Activated CD4-positive, alpha-beta T cell treated with anti-CD3 and anti-CD28 coated beads for 48 hours (primary cell): ENCODE measurements at regions not wholly inside any gene's neighbourhood (a gene's known extent, or its start where the extent isn't known, plus 50 kb on each side); places are given as distances from the start of the nearest gene placed in this dataset.

Experiments
- DNase-seq: peaks from one replicate; pipeline ENCODE4 v3.0.0-alpha.2; 2020

DNA sequence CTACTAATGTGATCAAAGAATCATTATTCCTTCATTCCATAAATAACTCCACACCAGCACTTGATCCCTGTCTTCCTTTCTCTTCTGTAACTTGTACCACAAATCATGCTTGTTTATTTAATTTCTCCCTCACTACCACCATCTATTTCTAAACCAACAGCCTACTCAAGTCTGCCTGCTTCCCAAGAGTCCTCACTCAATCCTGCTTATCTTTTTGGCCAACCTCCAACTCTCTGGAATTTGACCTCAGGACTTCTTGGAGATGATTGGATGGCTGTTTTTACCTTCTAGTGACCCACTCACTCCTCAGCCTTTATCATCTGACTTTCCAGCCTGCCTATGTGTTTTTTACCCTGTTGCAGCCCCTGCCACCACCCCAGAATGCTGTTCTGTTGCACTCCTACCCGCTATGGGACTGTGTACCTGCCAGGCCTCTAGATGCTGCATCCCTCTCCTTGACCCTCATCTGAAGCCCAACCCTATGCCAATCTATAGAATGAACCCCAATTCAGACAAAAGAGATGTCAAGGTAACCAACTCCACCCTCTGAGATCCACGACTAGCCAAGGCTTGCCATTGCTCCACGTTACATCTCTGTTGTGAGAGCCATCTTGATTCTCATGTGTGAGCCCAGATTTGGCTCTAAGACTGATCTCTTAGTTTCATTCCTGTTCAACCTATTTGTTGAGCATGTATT is 150.2 kb upstream of the PLEKHG7 start:
- DNase-seq: no peak

DNA sequence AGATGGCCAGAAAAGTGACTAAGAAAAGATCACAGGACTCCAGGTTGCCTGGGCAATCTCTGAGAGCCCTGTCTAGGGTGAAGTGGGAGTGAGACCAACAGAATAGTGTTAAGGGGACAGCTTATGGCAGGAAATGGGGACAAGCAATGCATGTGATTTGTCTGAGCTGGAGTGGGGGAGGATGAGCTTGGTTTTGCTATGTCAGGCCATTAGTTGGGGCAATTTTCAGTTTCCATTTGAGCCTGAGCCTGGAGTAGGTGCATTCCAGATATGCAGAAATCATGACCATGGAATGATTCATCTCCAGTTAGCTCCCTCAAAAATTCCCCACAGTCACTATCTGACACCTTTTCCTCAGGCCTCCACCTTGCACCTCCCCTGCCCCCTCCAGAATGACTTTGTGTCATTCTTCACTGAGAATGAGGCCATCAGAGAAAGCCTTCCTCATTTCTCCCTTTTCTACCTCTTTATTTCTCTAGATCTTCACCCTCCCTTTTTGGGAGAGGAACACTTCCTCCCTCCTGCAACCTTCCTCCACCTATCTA is 150.9 kb upstream of the PLEKHG7 start:
- peak; percentile 70 for DNase-seq

DNA sequence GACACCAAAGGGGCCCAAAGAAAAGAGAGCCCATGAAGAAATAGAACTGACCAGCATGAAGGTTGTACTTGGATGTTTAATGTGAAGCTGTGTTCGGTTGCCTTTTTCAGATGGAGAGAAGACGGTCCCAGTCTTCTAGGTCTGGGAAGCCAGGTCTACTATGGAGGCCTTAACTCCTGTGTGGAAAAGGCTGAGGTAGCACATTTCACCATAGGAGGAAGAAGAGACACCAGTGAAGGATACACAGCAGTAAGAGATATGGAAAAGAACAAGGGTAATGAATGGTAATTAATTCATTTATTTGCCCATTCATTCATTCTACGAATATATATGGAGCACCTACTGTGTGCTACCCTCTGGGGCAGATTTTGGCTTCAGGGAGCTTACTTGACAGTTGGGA is 151.6 kb upstream of the PLEKHG7 start:
- DNase-seq: no peak

DNA sequence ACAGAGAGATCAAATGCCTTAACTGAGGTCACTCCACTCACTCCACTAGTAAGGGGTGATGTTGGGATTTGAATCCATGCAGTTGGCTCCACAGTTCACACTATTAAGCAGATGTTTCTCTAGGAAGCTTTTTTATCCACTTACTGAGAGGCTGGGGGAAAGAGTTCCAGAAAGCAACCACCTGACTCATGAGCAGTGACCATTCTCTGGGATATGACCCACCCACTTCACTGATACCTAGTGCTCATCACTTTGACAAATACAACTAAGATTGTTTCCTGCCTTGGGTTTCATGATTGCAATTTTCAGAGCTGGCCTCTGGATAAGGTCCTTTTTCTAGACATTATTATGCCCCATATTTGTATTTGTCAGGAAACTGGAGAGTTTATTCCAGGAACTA is 152.1 kb upstream of the PLEKHG7 start:
- no peak for DNase-seq

DNA sequence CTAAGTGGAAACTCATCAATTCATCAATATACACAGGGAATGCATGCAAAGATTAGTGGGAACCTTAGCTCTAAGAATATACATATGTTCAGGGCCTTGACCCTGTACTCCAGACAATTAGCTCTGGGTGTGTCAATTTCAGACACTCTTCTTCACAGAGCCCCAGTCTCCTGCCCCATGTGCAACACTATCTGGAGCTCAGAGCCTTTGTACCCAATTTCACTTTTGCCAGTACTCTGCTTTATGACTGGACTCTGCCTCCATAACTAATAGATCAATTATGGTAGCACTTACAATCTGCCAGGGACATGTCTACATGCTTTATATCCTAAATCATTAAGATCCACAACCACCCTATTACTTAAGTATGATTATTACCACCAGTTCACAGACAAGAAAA is 152.5 kb upstream of the PLEKHG7 start:
- no peak for DNase-seq

DNA sequence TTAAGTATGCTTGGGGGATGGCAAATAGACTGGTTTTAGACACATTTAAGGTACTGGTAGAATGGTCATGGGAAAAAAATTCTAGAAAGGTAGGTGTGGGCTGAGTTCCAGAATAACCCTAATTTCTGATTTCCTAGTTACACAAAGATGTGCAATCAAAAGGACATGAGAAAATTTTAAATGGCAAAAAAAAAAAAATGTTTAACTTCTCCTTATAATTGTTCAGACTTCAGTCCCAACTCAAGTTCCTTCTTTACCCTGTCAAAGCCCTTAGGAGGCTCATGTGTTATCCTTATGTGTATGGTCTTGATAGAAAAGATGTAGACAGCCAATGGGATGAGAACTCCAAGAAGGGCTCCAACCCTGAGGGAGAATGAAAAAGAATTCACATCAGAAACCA is 153.3 kb upstream of the PLEKHG7 start:
- DNase-seq: no peak

DNA sequence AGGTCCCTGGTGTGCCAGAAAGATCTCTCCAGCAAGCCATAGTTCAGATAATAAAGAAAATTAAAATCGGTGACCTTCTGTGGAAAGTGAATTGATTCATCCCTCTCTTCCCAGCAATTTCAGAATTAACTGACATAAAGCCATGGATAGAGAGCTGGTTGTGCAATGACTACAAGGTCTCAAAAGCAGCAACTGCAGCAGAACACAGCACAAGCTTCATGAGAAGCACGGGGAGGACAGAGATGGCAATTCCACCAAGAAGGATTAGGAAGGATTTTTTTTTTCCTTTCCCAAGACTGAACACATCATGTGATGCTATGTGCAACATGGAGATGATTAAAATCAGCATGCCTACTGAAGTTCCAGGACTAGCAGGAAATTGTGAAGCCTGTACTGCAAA is 154.9 kb upstream of the PLEKHG7 start:
- no peak for DNase-seq

DNA sequence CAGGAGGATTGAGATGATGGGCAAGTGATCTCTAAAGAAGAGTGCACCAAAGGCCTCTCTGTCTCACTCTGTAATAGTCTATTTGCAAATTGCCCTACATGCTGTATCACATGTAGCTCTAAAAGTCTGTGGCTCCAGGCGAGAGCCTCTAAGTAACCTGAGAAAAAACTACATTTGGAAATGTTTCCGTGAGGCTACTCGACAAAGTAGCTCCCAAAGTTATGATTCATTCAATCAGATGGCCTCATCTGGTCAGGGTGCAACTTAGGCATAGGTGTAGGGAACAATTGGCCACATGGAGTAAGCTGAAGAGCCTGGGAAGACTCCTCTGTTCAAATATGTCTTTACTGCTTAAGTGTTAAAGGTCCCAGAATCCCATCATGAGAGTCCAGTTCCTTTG is 155.4 kb upstream of the PLEKHG7 start:
- no peak for DNase-seq

DNA sequence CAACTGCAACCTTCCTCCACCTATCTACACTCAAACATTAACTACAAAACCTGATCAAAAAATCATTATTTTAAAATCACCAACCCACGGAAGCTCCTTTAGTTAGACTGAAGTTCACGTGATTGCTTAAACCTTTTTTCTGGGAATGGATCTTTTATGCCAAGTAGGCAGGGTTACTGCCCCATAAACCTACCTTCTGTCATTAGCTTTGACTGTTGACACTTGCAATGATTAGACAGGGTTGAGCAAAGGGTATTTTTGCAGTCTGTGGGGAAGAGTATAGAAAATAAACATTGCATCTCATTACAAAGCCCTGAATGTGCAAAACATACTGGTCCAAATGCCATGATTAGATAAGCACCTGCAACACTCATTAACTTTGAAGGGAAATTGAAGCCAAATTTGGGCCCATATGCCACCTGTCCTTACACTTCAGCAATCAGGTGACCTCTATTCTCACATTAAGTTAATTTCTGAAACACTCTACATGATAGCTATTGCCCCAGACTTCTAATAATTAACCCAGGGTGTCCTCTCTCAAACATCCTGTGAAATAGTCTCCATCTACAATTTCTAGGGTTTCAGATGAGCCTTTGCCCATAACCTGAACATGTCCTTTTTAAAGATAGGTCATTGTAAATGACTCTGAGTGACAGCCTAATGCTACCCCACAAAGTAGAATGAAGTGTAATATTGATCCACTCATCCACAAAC is 156.0 kb upstream of the PLEKHG7 start:
- no peak for DNase-seq

DNA sequence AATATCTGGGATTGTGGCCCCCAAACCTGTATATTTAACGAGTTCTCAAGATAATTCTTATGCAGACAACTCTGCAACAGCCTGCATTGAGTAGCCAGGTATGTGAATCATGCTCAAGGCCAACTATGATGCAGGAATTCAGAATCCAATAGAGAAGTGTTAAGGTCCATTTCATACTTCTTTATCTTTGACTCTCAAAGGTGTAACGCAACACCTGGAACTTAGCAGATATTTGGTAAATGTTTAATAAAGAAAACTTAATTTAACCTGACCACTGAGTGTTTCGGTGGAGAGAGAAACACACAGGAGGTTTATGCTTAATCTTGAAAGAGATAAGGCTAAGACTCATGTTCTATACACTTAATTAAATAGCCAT is 156.5 kb upstream of the PLEKHG7 start:
- no peak for DNase-seq

DNA sequence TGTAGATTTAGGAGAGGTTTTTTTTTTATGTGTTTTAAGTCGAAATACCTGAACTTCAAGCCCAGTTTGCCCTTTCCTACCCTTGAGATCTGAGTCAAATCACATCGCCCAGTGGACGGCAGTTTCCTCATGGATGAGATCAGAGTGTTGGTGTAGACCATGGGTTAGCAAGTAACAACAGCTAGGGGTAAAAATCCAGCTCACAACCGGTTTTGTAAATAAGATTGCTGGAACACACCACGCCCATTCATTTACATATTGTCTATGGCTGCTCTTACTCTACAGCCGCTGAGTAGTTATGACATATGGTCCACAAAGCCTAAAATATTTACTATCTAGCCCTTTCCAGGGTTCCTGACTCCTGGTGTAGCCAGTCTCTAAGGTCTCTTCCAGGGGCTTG is 158.5 kb upstream of the PLEKHG7 start:
- DNase-seq: no peak

DNA sequence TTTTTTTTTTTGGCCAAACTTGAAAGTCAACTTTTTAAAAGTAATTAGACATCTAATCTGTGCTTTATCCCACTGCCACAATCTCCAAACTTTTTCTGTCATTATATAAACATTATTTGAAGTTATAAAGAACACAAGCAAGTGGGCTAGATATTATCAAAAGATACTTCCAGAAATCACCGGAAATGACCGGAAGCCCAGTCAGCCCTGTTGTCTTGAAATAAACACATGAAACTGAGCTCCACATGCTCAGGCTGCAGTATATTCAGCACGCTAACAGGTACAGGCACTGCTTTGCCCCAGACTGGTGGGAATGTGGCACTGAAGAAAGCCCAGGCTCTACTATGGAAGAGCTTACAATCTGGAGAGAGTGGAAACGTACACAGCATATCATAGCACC is 158.9 kb upstream of the PLEKHG7 start:
- no peak for DNase-seq

DNA sequence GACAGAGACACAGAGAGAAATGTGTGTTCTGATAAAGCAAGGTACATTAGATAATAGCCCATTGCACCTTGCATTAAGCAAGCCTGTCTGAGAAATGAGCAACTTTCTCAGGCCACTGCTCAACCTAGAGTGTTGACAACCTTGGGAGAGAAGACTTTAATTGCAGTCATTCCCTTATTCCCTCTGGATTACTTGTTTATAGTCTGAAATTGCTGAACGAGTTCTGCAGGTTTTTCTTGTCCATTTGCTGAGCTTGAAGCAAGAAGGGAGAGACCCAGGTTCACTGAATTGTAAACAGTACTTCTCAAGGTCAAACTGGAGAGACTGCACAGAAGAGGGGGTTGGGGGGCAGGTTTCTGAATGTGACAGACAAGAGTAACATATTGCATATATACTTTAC is 159.4 kb upstream of the PLEKHG7 start:
- DNase-seq: no peak

DNA sequence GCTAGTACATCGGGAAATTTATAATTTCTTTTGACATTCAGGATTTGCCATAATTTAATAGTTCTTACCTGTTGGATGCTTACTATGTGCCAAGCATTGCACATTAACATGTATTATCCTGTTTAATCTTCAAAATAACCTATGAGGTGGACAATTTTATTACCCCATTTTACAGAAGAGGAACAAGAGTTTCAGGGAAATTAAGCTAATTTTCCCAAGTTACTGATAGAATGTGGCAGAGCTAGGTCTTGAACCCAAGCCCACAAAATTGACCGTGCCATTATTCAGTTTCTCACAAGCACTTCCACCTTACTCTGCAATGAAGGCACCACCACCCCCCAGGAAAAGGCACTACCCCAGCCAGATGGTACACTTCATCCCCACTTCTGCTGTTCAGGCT is 161.1 kb upstream of the PLEKHG7 start:
- DNase-seq: no peak

DNA sequence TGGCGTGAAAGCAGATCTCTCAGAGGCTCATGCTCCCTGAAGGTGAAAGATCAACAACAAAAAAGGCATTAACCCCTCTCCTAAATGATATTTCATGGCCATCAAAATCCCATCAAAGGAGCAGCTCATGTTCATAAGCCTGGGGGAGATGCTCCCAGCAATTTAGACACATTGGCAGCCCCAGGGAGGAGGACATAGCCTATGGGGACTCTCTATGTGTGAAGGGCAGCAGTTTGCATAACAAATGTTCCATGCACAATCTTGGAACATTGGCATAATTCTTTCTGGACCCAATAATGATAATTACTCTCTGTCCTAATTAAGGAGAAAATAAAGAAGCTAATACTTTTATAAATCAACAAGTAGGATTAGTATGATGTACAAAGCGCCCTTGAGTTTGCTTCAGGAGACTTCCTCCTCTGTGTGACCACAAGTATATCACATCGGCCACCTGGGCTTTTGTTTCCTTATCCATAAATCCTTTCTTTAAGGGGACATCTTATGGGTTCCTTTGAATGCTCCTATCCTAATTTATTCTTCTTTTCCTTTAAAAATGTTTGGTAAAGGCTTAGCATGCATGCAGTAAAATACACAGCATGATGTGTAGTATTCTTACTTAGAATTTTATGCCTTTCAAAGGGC is 161.9 kb upstream of the PLEKHG7 start:
- DNase-seq: no peak

DNA sequence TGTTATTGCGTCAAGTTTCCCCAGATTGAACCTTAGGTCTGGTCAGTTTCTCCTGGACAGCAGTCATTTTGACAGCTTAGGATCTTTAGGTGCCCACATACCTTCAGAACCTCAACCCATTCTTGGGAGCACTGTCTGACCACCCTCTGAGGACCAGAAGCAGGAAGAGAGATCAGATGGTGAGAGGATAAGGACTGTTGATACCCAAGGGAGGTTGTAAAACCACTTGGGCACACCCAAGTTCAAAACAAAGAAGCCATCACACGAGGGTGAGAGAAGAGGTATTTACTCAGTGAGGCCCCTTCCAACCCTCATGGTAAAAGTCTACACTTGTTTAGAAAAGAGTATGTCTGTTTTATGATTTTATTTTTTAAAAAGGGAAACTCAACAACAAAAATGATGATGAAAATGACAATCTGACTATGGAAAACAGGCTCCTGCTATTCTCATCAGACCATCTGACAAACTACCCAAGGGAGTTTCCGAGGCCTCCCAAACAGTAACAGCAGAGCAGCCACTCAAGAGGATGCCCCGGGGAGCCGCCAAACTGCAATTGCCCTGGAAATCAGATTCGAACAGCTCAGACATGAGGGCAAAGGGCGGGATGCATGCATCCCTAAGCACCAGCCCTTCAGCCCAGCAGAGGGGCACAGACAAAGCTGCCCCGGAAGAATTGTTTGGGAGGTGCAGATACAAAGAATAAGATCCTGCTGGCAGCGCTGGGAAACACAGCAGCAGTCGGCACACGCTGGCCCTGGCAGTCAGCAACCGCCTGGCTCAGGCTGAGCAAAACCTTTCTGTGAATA is 162.6 kb upstream of the PLEKHG7 start:
- no peak for DNase-seq

DNA sequence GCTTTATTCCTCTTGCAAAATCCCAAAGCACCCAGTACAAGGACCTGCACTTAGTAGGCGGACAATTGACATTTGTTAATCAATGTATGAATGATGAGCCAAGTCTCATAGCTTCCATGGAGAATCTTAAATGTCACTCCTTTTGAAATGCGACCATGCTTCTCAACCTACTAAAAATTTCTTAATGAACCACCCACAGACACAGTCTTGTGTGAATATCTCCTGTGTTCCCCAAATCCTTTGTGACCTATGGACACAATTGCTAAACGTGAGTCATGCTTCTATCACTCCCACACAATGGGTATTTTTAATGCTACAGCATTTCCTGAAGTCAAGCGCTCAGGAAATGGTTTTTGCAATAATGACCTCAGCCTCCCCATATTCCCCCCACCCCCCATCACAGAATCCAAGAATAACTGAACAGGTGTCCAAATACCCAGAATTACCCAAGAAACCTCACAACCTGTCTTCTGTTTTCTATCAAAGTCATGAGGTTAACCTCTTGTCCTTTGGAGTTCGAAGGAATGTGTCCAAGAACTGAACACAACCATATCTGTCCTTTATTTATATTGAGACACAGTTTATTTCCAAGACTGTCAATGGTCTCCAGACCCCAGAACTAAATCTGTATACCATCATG is 163.6 kb upstream of the PLEKHG7 start:
- DNase-seq: no peak

DNA sequence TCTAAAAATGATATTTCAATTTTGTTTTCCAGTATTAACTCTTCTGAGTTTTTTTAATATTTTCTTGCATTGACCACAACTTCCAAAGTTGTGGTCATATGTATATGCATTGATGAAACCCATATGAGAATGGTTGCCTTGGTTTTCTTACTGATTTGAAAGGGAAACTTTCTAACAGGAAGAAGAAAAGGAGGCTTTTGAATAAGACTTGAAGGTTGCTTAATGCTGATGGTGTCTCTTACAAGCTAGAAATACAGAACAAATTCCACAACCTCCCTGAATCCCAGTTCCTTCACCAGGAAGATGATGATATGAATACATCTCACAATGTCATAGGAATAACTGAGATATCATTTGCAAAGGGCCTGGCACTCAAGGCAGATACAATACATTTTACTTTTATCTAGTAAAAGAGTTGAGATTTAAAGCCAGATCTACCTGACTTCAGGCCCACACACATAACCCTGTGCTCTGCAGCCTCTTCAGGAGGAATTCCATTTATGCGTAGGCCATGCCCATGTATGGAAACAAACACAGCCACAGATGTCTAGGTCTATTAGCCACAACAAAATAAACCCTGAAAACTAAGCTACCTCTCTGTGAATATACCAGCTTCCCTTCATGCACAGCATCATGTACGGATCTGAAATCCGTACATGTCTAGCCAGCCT is 165.4 kb upstream of the PLEKHG7 start:
- DNase-seq: no peak

DNA sequence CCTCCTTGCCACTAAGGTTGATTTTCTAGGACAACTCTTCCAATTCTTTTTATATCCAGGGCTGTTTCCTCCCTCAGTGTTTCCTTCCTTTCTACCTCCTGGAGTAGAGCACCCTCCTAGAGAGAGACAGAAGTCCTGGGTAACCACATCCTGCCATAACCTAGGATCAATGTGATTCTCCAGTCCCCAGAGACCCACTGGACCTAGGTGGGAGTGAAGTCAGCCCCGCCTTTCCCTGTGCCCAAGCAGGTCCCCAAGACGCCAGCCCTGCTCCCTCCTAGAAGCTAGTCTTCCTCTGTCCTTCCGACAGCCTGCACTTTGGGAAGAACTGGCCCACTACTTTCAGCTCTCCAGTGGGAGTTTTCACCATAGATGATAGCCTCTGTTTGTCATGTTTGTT is 166.8 kb upstream of the PLEKHG7 start:
- DNase-seq: no peak

DNA sequence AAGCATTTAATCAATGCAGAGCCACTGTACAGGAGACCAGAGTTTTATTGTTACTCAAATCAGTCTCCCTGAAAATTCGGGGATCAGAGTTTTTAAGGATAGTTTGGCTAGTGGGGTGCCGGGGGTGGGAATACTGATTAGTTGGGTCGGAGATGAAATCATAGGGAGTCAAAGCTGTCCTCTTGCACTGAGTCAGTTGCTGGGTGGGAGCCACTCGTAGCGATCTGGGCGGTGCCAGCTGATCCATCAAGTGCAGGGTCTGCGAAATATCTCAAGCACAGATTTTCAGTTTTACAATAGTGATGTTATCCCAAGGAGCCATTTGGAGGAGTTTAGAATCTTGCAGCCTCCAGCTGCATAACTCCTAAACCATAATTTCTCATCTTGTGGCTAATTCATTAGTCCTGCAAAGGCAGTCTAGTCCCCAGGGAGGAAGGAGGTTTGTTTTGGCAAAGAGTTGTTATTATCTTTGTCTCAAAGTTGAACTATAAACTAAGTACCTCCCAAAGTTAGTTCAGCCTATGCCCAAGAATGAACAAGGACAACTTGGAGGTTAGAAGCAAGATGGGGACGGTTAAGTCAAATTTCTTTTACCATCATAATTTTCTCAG is 169.4 kb upstream of the PLEKHG7 start:
- no peak for DNase-seq

DNA sequence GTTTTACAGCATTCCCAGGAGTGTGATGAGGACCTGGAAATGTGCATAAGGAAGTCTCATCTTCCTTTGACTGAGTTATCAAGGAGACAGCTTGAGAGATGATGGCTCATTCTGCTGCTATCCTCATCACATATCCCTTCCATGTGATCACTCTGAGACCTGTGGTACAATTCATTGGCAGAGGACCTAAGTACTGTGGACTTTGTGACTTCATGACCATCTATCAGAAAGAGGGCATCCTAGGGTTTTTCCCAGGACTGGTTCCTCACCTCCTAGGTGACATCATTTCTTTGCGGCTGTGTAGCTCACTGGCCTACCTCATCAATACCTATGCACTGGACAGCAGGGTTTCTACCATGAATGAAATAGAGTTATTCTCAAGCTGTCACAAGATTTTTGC is 172.1 kb upstream of the PLEKHG7 start:
- no peak for DNase-seq

DNA sequence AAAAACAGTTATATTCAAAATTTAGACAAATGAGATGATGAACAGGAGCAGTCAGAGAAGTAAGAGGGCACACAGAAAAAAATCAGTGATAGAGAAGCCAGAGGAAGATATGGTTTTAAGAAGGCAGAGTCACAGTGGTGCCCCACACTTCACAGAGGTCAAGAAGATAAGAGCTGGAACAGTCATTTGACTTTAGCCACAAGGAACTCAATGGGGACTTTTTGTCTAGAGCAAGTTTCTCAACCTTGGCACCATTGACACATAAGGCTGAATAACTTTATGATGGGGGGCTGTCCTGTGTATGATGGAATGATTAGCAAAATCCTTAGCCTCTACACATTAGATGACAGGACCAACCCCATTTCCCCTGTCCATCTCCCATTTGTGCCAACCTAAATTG is 172.8 kb upstream of the PLEKHG7 start:
- DNase-seq: no peak
